BE2C (cell line): ENCODE measurements at regions not wholly inside any gene's neighbourhood (a gene's known extent, or its start where the extent isn't known, plus 50 kb on each side); places are given as distances from the start of the nearest gene placed in this dataset.

ENCODE experiments used
- DNase-seq: peaks from one replicate; pipeline ENCODE4 v3.0.0-alpha.2; 2020
- H3K27me3 ChIP-seq: fragments of 250-450 bp; sonication (Bioruptor Pico); 2 replicates; pipeline ENCODE4 v1.5.1; 2020; ENCODE audit warnings: mild to moderate bottlenecking
- H3K36me3 ChIP-seq: fragments of 250-450 bp; sonication (Bioruptor Pico); 2 replicates; pipeline ENCODE4 v1.5.1; 2020; ENCODE audit warnings: mild to moderate bottlenecking
- H3K4me1 ChIP-seq: fragments of 250-450 bp; sonication (Bioruptor Pico); 2 replicates; pipeline ENCODE4 v1.5.1; 2020
- H3K4me3 ChIP-seq: 2 replicates; pipeline ENCODE4 v1.5.1; 2011; ENCODE audit warnings: low read depth, low read length
- H3K9me3 ChIP-seq: fragments of 250-450 bp; sonication (Bioruptor Pico); 2 replicates; pipeline ENCODE4 v1.5.1; 2020
- CTCF ChIP-seq: IDR thresholded peaks from 2 replicates; pipeline ENCODE4 v1.5.1; 2012; ENCODE audit warnings: mild to moderate bottlenecking, low read depth, low read length

GRCh38 chr16:55976815-55977214 is 101.6 kb upstream of the CES5A start:
- no peaks in the 10 kb centered on the region for H3K27me3 ChIP-seq
- no peak for TF ChIP-seq CTCF
- no peak for DNase-seq
- no peaks in the 10 kb centered on the region for H3K36me3 ChIP-seq
- H3K4me1 ChIP-seq, result no peaks in the 10 kb centered on the region; the same call in 1 of the 2 replicates
- no peak overlapping the region for H3K4me3 ChIP-seq
- no peaks in the 10 kb centered on the region for H3K9me3 ChIP-seq

- DNase-seq, result no peak
- no peaks in the 10 kb centered on the region for H3K36me3 ChIP-seq
- H3K27me3 ChIP-seq, result no peaks in the 10 kb centered on the region
- H3K4me3 ChIP-seq, result no peak overlapping the region
- no peaks in the 10 kb centered on the region; the same call in 1 of the 2 replicates for H3K4me1 ChIP-seq
- no peaks in the 10 kb centered on the region for H3K9me3 ChIP-seq
- TF ChIP-seq CTCF, result no peak
These were observed 96.3 kb upstream of the CES5A start for GRCh38 chr16:55971447-55971846.

GRCh38 chr16:55968221-55968620 is 93.0 kb upstream of the CES5A start:
- TF ChIP-seq CTCF, result no peak
- H3K4me3 ChIP-seq, result no peak overlapping the region
- H3K36me3 ChIP-seq, result no peaks in the 10 kb centered on the region
- H3K9me3 ChIP-seq, result no peaks in the 10 kb centered on the region
- no peak for DNase-seq
- no peaks in the 10 kb centered on the region; the same call in 1 of the 2 replicates for H3K4me1 ChIP-seq
- H3K27me3 ChIP-seq, result no peaks in the 10 kb centered on the region

GRCh38 chr16:55964923-55965475 is 89.8 kb upstream of the CES5A start:
- TF ChIP-seq CTCF, result no peak
- no peak for DNase-seq
- no peaks in the 10 kb centered on the region for H3K36me3 ChIP-seq

GRCh38 chr16:55955845-55956244 is 80.7 kb upstream of the CES5A start:
- no peak for TF ChIP-seq CTCF
- no peaks in the 10 kb centered on the region for H3K36me3 ChIP-seq
- peak; percentile 44 for DNase-seq
- H3K9me3 ChIP-seq, result no peaks in the 10 kb centered on the region
- H3K4me1 ChIP-seq, result no peaks in the 10 kb centered on the region
- H3K4me3 ChIP-seq, result no peak overlapping the region
- no peaks in the 10 kb centered on the region for H3K27me3 ChIP-seq

More at GRCh38 chr16:55964923-55965475, 89.8 kb upstream of the CES5A start:
- no peaks in the 10 kb centered on the region; the same call in 1 of the 2 replicates for H3K4me1 ChIP-seq
- no peaks in the 10 kb centered on the region for H3K27me3 ChIP-seq
- H3K9me3 ChIP-seq, result no peaks in the 10 kb centered on the region
- no peak overlapping the region for H3K4me3 ChIP-seq

- H3K9me3 ChIP-seq, result no peaks in the 10 kb centered on the region
- no peak for DNase-seq
- no peak overlapping the region for H3K4me3 ChIP-seq
- H3K27me3 ChIP-seq, result no peaks in the 10 kb centered on the region
- H3K4me1 ChIP-seq, result no peaks in the 10 kb centered on the region
- H3K36me3 ChIP-seq, result no peaks in the 10 kb centered on the region
- no peak for TF ChIP-seq CTCF
These were observed 80.3 kb upstream of the CES5A start for GRCh38 chr16:55955424-55955823.
